Upper lobe of left lung (tissue), 4 donors: ENCODE measurements at regions not wholly inside any gene's neighbourhood (a gene's known extent, or its start where the extent isn't known, plus 50 kb on each side); places are given as distances from the start of the nearest gene placed in this dataset.

Source experiments
- POLR2A ChIP-seq, 4 donors: fragments of 450-650 bp; IDR thresholded peaks; one replicate each; pipeline ENCODE4 v1.5.1; 2016 to 2017; ENCODE audit warnings: antibody characterized with exemption in 4 of 4, mild to moderate bottlenecking in 2 of 4
- TF ChIP-seq, protein P1 (sequence below), 6 experiments: fragments of 450-650 bp in 4 of 6; fragments of 200-600 bp in 2 of 6; sonication (generic) in 2 of 6; IDR thresholded peaks; one replicate each; pipeline ENCODE4 v1.5.1; 2016 to 2019; ENCODE audit warnings: antibody characterized with exemption in 6 of 6

DNA sequence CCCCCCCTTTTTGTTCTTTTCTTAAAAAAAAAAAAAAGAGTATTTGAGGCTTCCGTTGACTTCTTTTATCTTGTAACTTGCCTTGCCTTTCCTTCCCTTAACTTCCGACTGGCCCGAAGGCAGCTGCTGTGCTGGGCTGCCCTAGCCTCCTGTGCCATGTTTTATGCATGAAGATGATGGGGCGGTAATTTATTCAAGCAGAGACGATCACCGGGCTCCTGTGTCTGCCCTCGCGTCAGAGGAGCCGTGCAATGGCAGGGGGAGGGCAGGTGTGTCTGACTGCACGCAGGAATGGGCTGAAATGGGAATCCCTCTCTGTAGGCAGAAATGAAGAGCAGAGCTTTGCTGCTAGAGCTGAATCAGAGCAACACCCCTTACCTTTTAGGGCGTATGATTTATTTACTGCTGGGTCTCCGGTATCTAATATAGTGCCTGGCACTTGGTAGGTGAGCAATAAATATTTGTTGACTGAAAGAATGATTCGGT is 106.3 kb upstream of the RIPOR2 start:
- TF ChIP-seq POLR2A (IDR thresholded peaks at IDR 0.05): no peak
- TF ChIP-seq, protein P1, sequence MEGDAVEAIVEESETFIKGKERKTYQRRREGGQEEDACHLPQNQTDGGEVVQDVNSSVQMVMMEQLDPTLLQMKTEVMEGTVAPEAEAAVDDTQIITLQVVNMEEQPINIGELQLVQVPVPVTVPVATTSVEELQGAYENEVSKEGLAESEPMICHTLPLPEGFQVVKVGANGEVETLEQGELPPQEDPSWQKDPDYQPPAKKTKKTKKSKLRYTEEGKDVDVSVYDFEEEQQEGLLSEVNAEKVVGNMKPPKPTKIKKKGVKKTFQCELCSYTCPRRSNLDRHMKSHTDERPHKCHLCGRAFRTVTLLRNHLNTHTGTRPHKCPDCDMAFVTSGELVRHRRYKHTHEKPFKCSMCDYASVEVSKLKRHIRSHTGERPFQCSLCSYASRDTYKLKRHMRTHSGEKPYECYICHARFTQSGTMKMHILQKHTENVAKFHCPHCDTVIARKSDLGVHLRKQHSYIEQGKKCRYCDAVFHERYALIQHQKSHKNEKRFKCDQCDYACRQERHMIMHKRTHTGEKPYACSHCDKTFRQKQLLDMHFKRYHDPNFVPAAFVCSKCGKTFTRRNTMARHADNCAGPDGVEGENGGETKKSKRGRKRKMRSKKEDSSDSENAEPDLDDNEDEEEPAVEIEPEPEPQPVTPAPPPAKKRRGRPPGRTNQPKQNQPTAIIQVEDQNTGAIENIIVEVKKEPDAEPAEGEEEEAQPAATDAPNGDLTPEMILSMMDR (IDR thresholded peaks at IDR 0.05): no peak
